HG02885 (cell line): ENCODE measurements at regions not wholly inside any gene's neighbourhood (a gene's known extent, or its start where the extent isn't known, plus 50 kb on each side); places are given as distances from the start of the nearest gene placed in this dataset.
"Not testable (repeated sequence)": the region's sequence is repeated elsewhere in the genome, so short reads cannot be mapped to it uniquely, and the experiment has no call there.

Source experiments
- ATAC-seq: cut with Tn5 transposase; IDR thresholded peaks from one replicate; pipeline ENCODE4 v1.9.1; 2021; ENCODE audit warnings: mild to moderate bottlenecking; ENCODE audit not compliant: unreplicated experiment, poor library complexity

GRCh38 chr12:127162307-127162706 lies 1104.7 kb upstream of the TMEM132C start:
- ATAC-seq = no peak

GRCh38 chr12:127162902-127163301 lies 1104.1 kb upstream of the TMEM132C start:
- no peak for ATAC-seq

- no peak for ATAC-seq
These were observed 1101.2 kb upstream of the TMEM132C start for GRCh38 chr12:127165567-127166392.

GRCh38 chr12:127169321-127170181 lies 1097.4 kb upstream of the TMEM132C start:
- no peak for ATAC-seq

GRCh38 chr12:127170226-127171180 lies 1096.5 kb upstream of the TMEM132C start:
- ATAC-seq = no peak

GRCh38 chr12:127172861-127173260 lies 1094.1 kb upstream of the TMEM132C start:
- ATAC-seq = no peak

GRCh38 chr12:127173971-127174370 lies 1093.0 kb upstream of the TMEM132C start:
- ATAC-seq = not testable (repeated sequence)

GRCh38 chr12:127174881-127175280 lies 1092.1 kb upstream of the TMEM132C start:
- ATAC-seq = no peak

- no peak for ATAC-seq
These were observed 1091.6 kb upstream of the TMEM132C start for GRCh38 chr12:127175361-127175760.

- no peak for ATAC-seq
These were observed 1090.2 kb upstream of the TMEM132C start for GRCh38 chr12:127176804-127177203.

GRCh38 chr12:127178052-127178451 lies 1088.9 kb upstream of the TMEM132C start:
- no peak for ATAC-seq

GRCh38 chr12:127178463-127178862 lies 1088.5 kb upstream of the TMEM132C start:
- ATAC-seq = no peak

- ATAC-seq = no peak
These were observed 1087.8 kb upstream of the TMEM132C start for GRCh38 chr12:127179176-127179575.

- no peak for ATAC-seq
These were observed 1085.0 kb upstream of the TMEM132C start for GRCh38 chr12:127182018-127182417.

- ATAC-seq = no peak
These were observed 1077.0 kb upstream of the TMEM132C start for GRCh38 chr12:127189992-127190391.

GRCh38 chr12:127191129-127191528 lies 1075.8 kb upstream of the TMEM132C start:
- no peak for ATAC-seq

- no peak for ATAC-seq
These were observed 1074.6 kb upstream of the TMEM132C start for GRCh38 chr12:127192391-127192790.

GRCh38 chr12:127193341-127193740 lies 1073.6 kb upstream of the TMEM132C start:
- ATAC-seq = no peak

GRCh38 chr12:127194176-127194575 lies 1072.8 kb upstream of the TMEM132C start:
- ATAC-seq = no peak
